Breast epithelium (tissue), 3 donors: ENCODE measurements at regions not wholly inside any gene's neighbourhood (a gene's known extent, or its start where the extent isn't known, plus 50 kb on each side); places are given as distances from the start of the nearest gene placed in this dataset.

Experiments used
- CTCF ChIP-seq, 3 donors: fragments of 450-650 bp; IDR thresholded peaks; one replicate each; pipeline ENCODE4 v1.5.1; 2016 to 2017; ENCODE audit warnings: antibody characterized with exemption in 3 of 3, mild to moderate bottlenecking in 3 of 3, moderate library complexity in 3 of 3
- POLR2A ChIP-seq: fragments of 450-650 bp; IDR thresholded peaks from one replicate; pipeline ENCODE4 v1.6.1; 2016; ENCODE audit warnings: antibody characterized with exemption, mild to moderate bottlenecking, moderate library complexity

- no peak for TF ChIP-seq CTCF (IDR thresholded peaks at IDR 0.05)
- TF ChIP-seq POLR2A = no peak
Measured at GRCh38 chr1:217228689-217229088, 402.2 kb downstream of the GPATCH2 start.
